Tongue (tissue), 1 donor: ENCODE measurements at regions not wholly inside any gene's neighbourhood (a gene's known extent, or its start where the extent isn't known, plus 50 kb on each side); places are given as distances from the start of the nearest gene placed in this dataset.

ENCODE experiments used
- DNase-seq: peaks from one replicate; pipeline ENCODE4 v3.0.0-alpha.2; 2015

DNA sequence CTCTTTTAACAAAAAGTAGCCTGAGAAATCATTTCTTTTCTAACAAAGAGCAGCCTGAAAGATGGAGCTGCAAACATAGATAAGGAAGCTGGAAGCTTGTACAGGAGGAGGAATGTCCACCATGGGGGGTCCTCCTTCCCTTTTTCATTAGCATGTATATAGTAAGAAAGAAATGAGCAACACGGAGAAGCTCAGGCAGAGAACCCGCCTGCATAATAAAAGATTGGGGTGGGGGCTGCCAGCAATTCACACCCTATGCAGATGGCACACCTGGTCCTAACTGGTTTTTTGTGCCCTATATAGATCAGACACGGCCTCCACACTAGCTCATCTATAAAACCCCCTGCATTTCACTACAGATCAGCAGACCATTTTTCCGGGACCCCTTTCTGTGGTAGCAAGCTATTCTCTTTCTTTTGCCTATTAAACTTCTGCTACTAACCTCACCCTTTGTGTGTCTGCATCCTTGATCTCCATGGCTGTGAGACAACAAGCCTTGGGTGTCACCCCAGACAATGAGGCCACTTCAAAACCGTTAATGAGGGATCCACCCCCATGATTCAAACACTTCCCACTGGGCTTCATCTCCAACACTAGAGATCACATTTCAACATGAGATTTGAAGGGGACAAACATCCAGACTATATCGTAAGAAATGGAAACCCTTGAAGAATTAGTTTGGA lies 167.5 kb upstream of the FREM2 start:
- no peak for DNase-seq

DNA sequence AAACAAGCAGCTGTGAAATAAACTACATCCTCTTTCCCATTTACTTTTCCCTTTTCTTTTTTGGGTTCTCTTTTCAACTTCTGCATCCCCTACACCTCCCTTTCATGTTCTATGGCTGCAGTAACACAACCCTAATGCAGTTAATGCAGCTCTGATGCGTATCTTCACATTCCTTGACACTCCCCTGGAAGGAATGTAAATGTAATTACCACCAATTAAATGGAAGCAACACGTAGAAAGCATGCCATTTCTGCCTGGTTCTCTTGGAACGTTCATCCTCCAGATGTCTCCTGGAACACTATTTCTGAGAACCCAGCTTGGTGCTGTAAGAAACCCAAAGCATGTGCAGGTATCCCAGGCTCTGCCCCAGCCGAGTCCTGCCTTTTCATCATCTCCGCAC lies 166.8 kb upstream of the FREM2 start:
- no peak for DNase-seq

DNA sequence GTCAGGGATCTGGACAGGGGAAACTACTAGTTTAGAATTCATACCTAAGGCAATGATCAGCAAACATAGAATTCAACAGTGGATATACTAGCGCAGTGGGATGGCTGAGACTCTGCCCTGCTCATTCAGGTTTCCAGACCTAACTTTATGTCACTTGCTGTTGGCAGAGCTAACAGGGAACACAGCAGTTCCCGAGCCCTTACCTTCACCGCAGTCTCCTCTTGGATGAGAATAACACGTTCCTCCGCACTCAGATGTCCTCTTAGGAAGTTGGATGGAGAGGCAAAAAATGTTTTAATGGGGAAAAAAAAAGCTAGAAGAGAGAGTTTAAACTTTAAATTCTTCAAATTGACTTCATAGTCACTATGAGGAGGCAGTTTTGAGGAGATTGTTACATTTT lies 159.7 kb upstream of the FREM2 start:
- DNase-seq = no peak

DNA sequence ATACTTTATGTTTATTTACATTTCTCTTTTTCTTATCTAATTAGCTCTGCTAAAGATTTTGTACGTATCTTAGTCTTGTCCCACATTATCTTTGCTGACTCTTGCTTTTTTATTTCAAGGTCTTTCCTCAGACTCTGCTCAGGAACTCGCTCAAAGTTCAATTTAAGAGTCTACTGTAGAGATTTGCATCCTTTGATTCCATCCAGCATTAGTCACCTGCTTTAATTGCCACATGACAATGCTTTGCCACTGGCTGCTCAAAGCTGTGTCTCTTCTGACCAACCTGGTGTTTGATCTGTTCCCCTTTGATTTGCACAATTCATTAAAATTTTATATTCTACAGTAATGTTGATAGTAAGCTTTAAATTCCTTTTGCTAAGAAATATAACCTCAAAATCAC lies 157.9 kb upstream of the FREM2 start:
- no peak for DNase-seq

DNA sequence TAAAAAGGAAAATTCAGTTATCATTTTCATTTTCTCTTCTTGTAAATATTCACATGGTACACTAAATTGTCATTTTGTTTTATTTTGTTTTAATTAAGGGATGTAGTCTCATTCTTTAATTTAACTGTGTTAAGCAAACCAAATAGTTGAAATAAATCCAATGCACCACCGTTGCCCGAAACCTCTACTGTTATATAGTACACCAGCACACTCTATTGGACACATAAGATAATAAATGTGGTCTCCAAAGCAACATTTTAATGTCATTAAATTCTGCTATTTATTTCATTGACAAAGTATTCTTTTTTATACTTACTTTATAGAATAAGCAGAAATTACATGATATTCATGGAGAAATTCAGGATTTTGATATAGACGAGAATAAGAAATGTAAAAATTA lies 156.4 kb upstream of the FREM2 start:
- DNase-seq = peak; percentile 57

DNA sequence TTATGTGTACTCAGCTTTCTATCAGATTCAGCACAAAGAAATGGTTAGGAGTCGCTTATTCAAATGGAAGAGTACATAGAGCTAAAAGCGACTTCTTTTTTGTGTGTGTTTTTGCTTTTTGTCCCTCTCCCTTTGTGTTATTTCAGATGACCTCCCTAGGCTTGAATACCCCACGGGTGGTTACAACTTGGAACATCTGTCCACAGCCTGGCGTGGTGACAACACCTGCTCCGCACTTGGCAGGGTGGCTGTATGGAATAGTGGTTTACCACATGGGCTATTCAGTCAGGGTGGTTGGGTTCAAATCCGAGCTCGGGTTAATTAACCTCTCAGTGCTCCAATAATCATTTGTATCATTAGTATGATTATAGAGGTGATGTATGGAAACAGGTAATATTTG lies 151.6 kb upstream of the FREM2 start:
- DNase-seq = peak; percentile 12

DNA sequence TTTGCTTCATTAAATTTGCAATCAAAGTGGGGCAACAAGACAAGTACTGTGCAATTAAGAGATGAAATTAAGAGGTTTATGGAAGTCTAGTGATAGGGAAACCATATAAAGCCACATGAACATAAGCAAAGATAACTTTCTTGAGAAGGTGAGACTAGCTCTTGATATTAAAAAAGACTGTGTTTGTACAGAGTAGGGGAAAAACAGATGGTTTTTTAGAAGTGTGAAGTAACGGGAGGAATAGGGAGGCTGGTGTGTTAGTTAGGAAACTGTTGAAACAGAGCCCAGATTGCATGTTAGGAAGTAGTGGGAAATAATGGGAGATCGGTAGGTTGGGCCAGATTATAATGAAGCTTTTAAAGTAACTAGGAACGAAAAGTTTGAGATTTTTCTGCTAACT lies 149.8 kb upstream of the FREM2 start:
- DNase-seq = no peak

DNA sequence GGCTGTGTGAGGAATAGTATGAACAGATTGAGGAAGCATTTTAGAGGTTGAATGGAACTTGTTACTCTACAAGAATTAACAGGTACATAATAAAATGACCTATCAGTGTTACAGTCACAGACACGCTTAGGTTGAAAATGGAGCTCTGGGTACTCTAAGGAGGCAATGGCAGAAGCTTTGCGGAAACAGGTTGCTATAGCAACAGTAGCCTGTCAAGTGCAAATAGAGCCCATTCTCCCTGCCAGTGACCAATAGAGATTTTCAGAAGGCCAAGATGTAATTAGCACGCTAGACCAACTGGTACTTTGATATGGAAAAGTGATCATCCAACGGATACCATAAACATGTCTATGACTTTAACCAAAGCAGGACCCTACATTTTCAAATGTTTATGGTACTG lies 148.5 kb upstream of the FREM2 start:
- no peak for DNase-seq

DNA sequence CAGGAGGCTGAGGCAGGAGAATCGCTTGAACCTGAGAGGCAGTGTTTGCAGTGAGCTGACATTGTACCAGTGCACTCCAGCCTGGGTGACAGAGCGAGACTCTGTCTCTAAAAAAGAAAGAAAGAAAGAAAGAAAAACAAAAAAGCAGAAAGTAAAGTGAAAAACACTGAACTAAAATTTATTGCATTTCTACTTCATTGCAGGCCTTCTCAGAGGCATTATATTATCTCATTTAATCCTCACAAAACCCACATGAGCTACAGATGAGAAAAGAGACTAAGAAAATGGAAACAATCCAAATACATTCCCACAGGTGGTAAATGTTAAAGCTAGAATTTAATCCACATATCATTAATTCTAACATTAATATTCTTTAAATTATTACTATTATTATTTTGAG lies 147.2 kb upstream of the FREM2 start:
- no peak for DNase-seq

DNA sequence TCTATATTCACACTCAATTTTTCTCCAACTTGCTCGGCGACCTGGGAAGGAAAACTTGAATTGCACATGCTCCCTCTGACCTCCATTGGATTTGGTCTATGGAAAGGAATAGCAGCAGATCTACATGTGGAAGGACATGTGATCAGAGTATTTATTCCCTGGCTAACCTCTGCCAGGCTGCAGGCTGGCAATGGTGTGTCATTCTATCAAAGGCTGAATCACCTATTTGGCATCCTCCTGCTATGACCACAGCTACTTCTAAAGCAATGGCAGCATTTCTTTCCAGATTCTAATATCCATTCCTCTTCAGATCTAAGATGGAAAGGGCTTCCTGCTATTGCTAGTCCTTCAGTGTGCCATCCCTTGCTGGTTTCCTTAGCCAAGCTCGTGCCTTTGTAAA lies 144.3 kb upstream of the FREM2 start:
- no peak for DNase-seq

DNA sequence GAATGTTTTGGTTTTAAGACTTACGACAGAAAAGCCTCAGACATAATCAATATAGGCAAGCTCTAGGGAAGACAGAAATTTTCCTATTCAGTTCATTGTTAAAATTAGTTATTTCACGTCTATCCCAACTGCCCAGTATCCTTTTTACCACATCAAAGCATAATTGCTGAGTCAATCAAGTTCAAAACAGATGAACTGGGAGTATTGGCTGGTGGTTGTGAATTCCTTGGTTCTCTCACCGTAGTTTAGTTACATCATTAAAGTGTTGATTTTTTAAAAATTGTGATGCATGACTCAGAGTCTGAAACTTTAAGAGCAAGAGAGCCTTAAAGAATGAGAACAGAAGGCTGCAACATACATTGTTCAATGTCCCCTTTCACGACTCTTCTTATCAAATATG lies 143.3 kb upstream of the FREM2 start:
- DNase-seq = no peak

DNA sequence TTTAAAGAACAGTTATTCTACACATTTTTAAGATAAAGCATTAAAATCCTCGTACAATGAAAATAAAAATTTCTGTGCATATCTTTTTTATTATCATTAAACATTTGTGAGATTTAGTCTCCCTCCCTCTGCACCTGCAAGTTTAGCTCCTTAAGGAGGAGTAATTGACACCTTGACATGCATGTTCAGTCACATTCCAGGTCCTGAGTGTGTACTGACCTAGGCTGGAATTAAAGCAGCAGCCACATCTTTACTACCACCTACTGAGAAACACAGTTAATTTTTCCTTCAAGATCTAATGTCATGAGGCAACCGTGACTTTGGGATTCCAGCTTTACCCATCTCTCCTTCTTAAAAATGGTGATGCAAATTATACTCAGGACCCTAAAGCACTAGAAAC lies 123.1 kb upstream of the FREM2 start:
- DNase-seq = no peak

DNA sequence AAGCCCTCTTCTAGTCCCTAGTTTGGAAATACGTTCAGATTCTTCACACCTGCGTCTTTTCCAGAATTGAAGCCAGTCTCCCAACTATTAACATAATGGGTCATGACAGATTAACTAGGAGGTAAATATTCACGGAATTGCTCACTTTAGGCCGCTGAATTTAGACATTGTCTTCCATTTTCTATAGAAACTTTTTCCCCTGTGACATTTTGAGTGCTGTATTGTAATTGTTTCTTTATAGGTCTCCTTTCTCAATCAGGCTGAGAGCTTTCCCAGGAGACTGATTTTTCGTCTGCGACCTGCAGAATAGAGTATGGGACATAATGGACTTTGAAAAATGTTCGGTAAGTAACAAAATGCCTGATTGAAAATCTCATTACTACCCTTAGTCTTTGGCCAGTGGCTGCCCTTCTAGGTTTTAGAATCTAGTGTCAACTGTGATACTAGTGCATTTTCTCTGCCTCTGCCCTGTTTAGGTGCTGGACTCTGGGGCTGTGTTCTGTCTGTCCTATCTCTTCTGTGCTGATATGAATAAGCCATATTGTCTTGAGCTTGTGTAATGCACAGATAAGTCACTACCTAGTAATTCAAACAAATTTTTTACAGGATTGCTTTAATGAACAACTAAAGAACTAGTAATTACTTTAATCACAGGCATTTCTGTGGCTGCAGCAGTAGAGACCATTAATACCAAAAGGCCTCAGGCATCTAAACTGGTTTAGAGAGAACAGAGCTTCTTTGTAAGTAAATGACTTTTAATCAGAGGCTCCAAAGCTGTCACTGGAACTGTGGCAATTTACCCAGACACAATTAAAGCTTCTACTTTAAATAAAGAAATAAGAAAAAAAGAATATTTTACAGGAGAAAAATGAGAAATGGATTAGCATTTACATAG lies 122.4 kb upstream of the FREM2 start:
- no peak for DNase-seq

DNA sequence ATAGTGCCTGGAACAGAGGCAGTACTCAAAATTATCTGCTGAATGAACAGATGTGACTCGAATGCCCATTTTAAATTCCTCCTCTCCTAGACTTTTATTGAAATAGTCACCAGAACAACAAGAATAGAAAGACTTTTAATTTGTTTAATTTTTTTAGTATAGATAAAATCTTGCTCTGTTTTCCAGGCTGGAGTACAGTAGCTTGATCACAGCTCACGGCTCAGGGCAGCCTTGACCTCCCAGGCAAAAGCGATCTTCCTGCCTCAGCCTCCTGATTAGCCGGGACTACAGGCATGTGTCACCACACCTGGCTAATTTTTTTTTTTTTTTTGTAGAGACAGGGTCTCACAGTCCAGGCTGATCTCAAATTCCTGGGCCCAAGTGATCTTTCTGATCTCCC lies 120.9 kb upstream of the FREM2 start:
- DNase-seq = no peak

DNA sequence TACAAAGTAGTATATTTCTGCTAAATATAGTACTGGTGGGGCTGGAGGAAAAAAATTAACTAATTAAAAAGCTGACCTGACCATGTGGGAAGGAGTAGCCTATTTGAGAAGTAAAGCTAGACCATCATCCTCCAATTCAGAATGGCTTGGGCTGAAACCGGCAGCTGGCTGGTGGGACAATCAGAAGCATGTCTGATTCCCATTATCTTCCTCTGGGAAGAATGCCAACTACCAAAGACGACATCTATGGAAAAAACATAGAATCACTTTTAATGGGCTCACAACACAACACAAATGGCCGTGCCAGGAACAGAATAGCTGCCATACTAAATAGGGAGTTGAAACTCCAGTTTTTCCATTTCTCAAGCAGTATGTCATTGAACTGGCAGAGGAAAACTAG lies 120.4 kb upstream of the FREM2 start:
- peak; percentile 59 for DNase-seq

DNA sequence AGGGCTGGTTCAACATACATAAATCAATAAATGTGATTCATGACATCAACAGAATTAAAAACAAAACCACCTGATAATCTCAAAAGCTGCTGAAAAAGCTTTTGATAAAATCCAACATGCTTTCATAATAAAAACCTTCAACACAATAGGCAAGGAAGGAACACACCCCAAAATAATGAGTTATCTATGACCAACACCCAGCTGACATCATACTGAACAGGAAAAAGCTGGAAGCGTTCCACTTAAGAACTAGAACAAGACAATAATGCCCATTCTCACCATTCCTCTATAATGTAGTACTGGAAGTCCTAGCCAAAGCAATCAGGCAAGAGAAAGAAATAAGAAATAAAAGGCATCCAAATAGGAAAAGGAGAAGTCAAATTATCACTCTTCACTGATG lies 116.2 kb upstream of the FREM2 start:
- DNase-seq = no peak

DNA sequence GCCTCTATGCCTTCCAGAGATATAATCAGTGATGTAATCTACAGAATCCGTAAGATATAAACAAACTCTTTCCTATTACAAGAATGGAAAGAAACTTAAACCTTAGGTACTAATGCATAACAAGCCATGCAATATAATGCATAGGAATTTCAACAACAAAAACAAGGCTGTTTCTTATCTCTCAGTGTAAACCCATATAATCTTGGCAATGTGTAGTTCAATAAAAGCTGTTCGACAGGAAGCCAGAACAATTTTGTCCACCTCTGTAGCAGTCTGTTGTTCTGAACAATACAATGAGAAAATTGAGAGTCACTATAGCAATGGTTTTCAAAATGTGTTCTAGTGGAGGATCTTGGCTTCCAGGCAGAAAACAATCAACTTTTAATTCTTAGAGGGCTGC lies 111.5 kb upstream of the FREM2 start:
- no peak for DNase-seq

DNA sequence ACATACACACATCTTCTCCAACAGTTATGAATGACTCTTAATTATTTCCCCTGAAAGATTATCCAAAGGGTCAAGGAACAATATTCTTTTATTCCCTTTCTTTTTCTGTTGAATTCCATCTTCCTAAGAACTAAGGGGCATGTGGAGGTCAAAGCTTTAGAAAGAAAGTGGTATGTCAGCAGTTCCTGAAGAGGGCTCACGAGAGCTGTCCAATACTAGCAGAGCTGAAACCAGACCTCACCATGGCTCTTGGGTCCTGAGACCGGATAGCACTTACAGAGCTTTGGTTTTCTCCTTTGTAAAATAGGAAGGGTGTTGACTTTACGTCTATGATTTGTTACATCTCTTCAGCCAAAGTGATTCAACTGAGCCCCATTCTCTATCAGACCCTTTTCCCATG lies 109.8 kb upstream of the FREM2 start:
- peak; percentile 12 for DNase-seq

DNA sequence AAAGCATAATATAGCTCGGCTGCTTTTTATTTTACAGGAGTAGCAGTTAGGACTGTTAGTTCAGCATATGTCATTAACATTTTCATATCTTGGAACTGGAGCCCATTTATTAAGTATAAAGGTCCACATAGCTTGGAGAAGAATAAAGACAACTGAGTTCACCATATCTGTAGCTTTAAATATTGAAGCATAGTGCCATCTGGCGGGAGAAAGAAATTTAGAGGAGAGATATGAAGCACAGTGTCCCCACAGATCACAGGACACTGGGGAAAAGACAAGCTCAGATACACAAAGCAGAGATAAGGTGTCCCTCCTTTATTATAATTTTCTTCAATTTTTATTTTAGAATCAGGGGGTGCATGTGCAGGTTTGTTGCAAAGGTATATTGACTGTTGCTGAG lies 104.7 kb upstream of the FREM2 start:
- DNase-seq = peak; percentile 76

DNA sequence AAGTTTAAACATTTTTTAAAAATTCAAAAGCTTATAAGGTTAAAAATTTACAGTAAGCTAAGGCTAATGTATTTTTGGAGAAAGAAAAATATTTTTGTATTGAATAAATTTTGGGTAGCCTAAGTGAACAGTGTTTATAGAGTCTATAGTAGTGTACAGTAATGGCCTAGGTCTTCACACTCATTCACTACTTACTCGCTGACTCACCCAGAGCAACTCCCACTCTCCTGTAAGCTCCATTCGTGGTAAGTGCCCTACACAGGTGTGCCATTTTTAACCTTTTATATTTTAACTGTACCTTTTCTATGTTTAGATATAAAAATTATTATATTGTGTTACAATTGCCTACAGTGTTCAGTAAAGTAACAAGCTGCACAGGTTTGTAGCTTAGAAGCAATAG lies 96.6 kb upstream of the FREM2 start:
- DNase-seq = no peak

DNA sequence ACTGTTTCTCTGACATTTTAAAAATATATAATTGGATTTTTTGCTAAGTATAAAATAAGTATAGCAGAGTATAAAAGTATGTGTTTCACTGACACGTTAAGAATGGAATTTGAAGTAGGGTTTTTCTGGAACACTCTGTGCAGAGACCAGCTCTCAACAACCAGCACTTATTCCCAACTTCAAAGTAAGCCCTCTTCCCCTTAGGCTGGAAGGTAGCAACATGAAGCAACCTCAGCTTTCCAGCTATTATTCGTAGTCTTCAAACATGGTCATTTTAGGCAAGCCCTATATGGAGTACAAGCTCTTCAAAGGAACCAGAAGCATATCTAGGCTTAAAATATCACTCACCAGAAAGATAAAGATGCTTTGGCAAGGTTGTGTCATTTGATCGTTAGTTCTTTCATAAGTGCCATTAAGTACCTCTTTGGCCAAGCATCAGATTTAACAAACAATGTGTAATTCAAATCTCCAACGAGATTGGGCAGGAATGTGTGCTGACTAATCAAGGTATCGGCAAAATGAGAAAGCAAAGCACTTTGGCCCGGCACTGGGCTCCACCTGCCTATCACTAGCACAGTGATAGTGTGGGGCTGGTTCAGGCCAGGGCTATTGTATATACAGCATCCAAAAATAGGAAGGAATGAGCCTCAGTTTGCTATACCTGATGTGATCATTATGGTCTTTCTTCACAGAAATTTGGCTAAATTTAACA lies 95.9 kb upstream of the FREM2 start:
- DNase-seq = no peak

DNA sequence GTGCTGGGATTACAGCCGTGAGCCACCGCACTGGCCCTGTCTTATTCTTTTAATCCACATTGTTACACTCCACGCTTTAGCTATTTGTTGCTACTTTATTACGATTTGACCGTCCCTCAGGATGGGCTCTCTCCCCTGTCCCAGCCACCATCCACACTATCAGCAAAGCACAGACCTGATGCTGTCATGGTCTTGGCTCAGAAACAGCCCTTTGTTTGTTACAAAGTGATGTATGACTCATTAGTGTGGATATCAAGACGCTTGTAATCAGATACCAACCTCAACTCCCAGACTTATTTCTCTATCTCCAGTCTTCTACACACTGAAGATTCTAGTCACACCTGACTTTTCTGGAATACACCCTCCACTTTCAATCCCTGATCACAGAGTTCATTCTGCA lies 84.6 kb upstream of the FREM2 start:
- DNase-seq = no peak
